ENCODE measurements at regions not wholly inside any gene's neighbourhood (a gene's known extent, or its start where the extent isn't known, plus 50 kb on each side); places are given as distances from the start of the nearest gene placed in this dataset.

GRCh38 chr20:33908336-33908735 is 85.4 kb upstream of the RALY start:
- Mint-ChIP-seq H3K36me3 (no peaks in the 10 kb centered on the region), H3K4me3 (no peak overlapping the region), H3K4me1 (peaks cover 29% of the 10 kb centered on the region), H3K27ac (peak overlapping the region; percentile 40), H3K27me3 (ENCODE audit: low read depth) (peaks cover 1% of the 10 kb centered on the region), H3K9me3 (peaks cover 6% of the 10 kb centered on the region)
- TF ChIP-seq CTCF (IDR thresholded peaks at IDR 0.05; ENCODE audit: unreplicated experiment): no peak
- DNase-seq (ENCODE audit: low spot score in 2 of 2, unreplicated experiment in 2 of 2): no peak

DNA sequence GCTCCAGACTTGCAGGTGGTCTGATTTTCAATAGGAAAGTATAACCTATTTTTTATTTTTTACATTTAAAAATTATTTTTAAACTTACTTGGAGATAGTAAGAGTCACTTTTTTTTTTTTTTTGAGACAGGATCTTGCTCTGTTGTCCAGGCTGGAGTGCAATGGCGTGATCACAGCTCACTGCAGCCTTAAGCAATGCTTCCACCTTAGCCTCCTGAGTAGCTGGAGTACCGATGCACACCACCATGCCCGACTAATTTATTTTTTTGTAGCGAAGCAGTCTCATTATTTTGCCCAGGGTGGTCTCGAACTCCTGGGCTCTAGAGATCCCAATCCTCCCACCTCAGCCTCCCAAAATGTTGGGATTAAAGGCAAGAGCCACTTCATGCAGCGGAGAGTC is 84.8 kb upstream of the RALY start:
- DNase-seq (ENCODE audit: low spot score in 2 of 2, unreplicated experiment in 2 of 2): no peak
- peaks cover 6% of the 10 kb centered on the region for H3K9me3 Mint-ChIP-seq
- H3K27ac Mint-ChIP-seq: no peak overlapping the region
- H3K4me1 Mint-ChIP-seq: peaks cover 29% of the 10 kb centered on the region
- no peak overlapping the region for H3K4me3 Mint-ChIP-seq
- no peak for TF ChIP-seq CTCF (IDR thresholded peaks at IDR 0.05; ENCODE audit: unreplicated experiment)
- no peaks in the 10 kb centered on the region for H3K36me3 Mint-ChIP-seq
- peaks cover 1% of the 10 kb centered on the region for H3K27me3 Mint-ChIP-seq (ENCODE audit: low read depth)

DNA sequence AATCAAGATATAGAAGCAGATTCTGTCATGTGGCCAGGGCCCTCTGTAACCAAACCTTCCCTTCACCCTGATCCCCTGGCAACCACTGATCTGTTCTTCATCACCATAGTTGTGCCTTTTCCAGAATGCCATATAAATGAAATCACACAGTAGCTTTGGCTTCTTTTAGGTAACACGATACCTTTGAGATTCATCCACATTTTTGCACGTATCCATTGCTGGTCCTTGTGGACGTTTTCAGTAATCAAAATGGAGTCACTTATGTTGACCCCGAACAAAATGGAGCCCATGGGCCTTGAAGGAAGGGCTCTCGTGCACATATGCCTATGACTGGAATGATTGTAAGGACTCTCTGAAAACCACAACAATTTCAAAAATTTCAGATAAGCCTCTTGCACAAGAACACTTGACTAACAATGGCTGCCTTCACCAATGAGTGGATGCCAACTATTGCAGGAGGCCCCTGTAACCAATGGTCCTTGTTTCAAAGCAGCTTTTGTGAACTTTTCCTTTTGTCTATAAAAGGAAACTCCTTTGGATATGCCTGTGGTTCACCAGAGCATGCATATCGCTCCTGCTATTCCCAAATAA is 84.3 kb upstream of the RALY start:
- DNase-seq (ENCODE audit: low spot score in 2 of 2, unreplicated experiment in 2 of 2): no peak
- Mint-ChIP-seq H3K27ac (peak overlapping the region; percentile 18), H3K36me3 (no peaks in the 10 kb centered on the region), H3K4me3 (no peak overlapping the region), H3K27me3 (ENCODE audit: low read depth) (peaks cover 1% of the 10 kb centered on the region), H3K9me3 (peaks cover 6% of the 10 kb centered on the region), H3K4me1 (peaks cover 29% of the 10 kb centered on the region)
- TF ChIP-seq CTCF (IDR thresholded peaks at IDR 0.05; ENCODE audit: unreplicated experiment): no peak

DNA sequence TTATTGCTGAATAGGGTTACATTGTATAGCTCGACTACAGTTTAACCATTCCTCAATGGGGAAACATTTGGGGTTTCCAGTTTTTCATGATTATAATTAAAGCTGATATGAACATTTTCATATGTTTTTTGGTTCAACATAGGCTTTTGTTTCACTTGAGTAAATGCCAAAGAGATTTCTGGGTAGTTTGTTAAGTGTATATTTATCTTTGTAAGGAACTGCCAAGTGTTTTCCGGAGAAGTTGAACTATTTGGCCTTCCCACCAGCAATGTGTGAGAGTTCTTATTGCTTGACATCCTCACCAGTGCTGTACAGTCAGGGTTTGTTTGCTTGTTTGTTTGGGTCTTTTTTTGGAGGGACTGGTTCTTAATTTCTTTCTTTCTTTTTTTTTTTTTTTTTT is 83.7 kb upstream of the RALY start:
- Mint-ChIP-seq H3K36me3 (no peaks in the 10 kb centered on the region), H3K4me3 (no peak overlapping the region), H3K27me3 (ENCODE audit: low read depth) (peaks cover 1% of the 10 kb centered on the region), H3K27ac (no peak overlapping the region), H3K9me3 (peaks cover 3% of the 10 kb centered on the region), H3K4me1 (peaks cover 31% of the 10 kb centered on the region)
- no peak for DNase-seq (ENCODE audit: low spot score in 2 of 2, unreplicated experiment in 2 of 2)
- no peak for TF ChIP-seq CTCF (IDR thresholded peaks at IDR 0.05; ENCODE audit: unreplicated experiment)

GRCh38 chr20:33910529-33911327 is 83.0 kb upstream of the RALY start:
- peaks cover 36% of the 10 kb centered on the region for H3K4me1 Mint-ChIP-seq
- H3K4me3 Mint-ChIP-seq: no peak overlapping the region
- peaks cover 3% of the 10 kb centered on the region for H3K9me3 Mint-ChIP-seq
- DNase-seq (ENCODE audit: low spot score in 2 of 2, unreplicated experiment in 2 of 2): no peak
- H3K36me3 Mint-ChIP-seq: no peaks in the 10 kb centered on the region
- peaks cover 1% of the 10 kb centered on the region for H3K27me3 Mint-ChIP-seq (ENCODE audit: low read depth)
- no peak overlapping the region for H3K27ac Mint-ChIP-seq
- no peak for TF ChIP-seq CTCF (IDR thresholded peaks at IDR 0.05; ENCODE audit: unreplicated experiment)
